SK-N-SH (cell line): ENCODE measurements at regions not wholly inside any gene's neighbourhood (a gene's known extent, or its start where the extent isn't known, plus 50 kb on each side); places are given as distances from the start of the nearest gene placed in this dataset.

ENCODE experiments used
- CTCF ChIA-PET: fragments of 300-600, 350-600 bp; formaldehyde crosslinking; extraction: SDS; loops from one replicate; lab custom pipeline; 2021; lab: Yijun Ruan, JAX
- POLR2A ChIA-PET: fragments of 350-600 bp; sonication (Branson Sonifier 250); formaldehyde crosslinking; extraction: SDS; loops from one replicate; lab custom pipeline; 2020; ENCODE audit warnings: antibody characterized with exemption, inconsistent platforms; lab: Yijun Ruan, JAX
- DNase-seq: peaks from one replicate; pipeline ENCODE4 v3.0.0; 2012
- H2AFZ ChIP-seq: fragments of 200-600 bp; sonication (generic); 2 replicates; pipeline ENCODE4 v1.8.1; 2016; ENCODE audit warnings: antibody characterized with exemption, mild to moderate bottlenecking, low read depth
- H3F3A ChIP-seq: fragments of 200-600 bp; sonication (generic); replicated peaks from 2 replicates; pipeline ENCODE3; 2016; ENCODE audit warnings: antibody characterized with exemption, mild to moderate bottlenecking; ENCODE audit not compliant: insufficient read depth
- H3K27ac ChIP-seq, 2 experiments: fragments of 200-500 bp in 1 of 2; fragments of 200-600 bp in 1 of 2; sonication (Bioruptor generic) in 1 of 2; sonication (generic), shearing (Covaris generic) in 1 of 2; 2 replicates each; pipeline versions ENCODE4 v1.5.1 to v1.6.1; 2014 to 2016; ENCODE audit warnings: low read depth in 2 of 2, inconsistent platforms in 1 of 2, low read length in 1 of 2, mild to moderate bottlenecking in 1 of 2, mixed read lengths in 1 of 2
- H3K27me3 ChIP-seq: fragments of 200-600 bp; sonication (generic), shearing (Covaris generic); 2 replicates; pipeline ENCODE4 v1.6.1; 2016; ENCODE audit warnings: mixed run types; ENCODE audit not compliant: insufficient read depth
- H3K36me3 ChIP-seq, 2 experiments: fragments of 200-500 bp in 1 of 2; fragments of 200-600 bp in 1 of 2; sonication (Bioruptor generic) in 1 of 2; sonication (generic) in 1 of 2; replicated peaks in 1 of 2; 2 replicates each; pipeline versions ENCODE3 to v1.5.1; 2014 to 2016; ENCODE audit warnings: low read length in 1 of 2, mild to moderate bottlenecking in 1 of 2; ENCODE audit not compliant: insufficient read depth in 2 of 2, control insufficient read depth in 1 of 2
- H3K4me1 ChIP-seq, 2 experiments: fragments of 200-500 bp in 1 of 2; fragments of 200-600 bp in 1 of 2; sonication (Bioruptor generic) in 1 of 2; sonication (generic), shearing (Covaris generic) in 1 of 2; 2 replicates each; pipeline versions ENCODE4 v1.5.1 to v1.6.1; 2014 to 2016; ENCODE audit warnings: low read depth in 1 of 2, low read length in 1 of 2, mixed run types in 1 of 2; ENCODE audit not compliant: insufficient read depth in 2 of 2, control insufficient read depth in 1 of 2
- H3K4me2 ChIP-seq: fragments of 200-600 bp; sonication (generic), shearing (Covaris generic); 2 replicates; pipeline ENCODE4 v1.6.1; 2017; ENCODE audit warnings: mixed run types
- H3K4me3 ChIP-seq, 2 experiments: fragments of 200-500 bp in 1 of 2; fragments of 200-600 bp in 1 of 2; sonication (Bioruptor generic) in 1 of 2; sonication (generic), shearing (Covaris generic) in 1 of 2; 2 replicates each; pipeline versions ENCODE4 v1.5.1 to v1.8.1; 2014 to 2016; ENCODE audit warnings: low read depth in 2 of 2, inconsistent platforms in 1 of 2, low read length in 1 of 2, mild to moderate bottlenecking in 1 of 2, mixed read lengths in 1 of 2, moderate library complexity in 1 of 2
- H3K79me2 ChIP-seq: fragments of 200-600 bp; sonication (generic); 2 replicates; pipeline ENCODE4 v1.8.1; 2017; ENCODE audit warnings: mild to moderate bottlenecking; ENCODE audit not compliant: insufficient read depth
- H3K9ac ChIP-seq: fragments of 200-600 bp; sonication (generic); 2 replicates; pipeline ENCODE4 v1.6.1; 2017; ENCODE audit warnings: mixed run types
- H3K9me2 ChIP-seq: fragments of 200-600 bp; sonication (generic); 2 replicates; pipeline ENCODE4 v1.6.1; 2017; ENCODE audit warnings: mixed run types
- H3K9me3 ChIP-seq: fragments of 200-600 bp; sonication (generic); 2 replicates; pipeline ENCODE4 v1.6.1; 2017; ENCODE audit warnings: mixed run types, mild to moderate bottlenecking, moderate library complexity
- H4K20me1 ChIP-seq: fragments of 200-600 bp; sonication (generic); 2 replicates; pipeline ENCODE4 v1.6.1; 2017; ENCODE audit warnings: mild to moderate bottlenecking, mixed run types; ENCODE audit not compliant: insufficient read depth
- EP300 ChIP-seq, 2 experiments: IDR thresholded peaks; 2 replicates each; pipeline versions ENCODE4 v1.4.0 to v1.6.1; 2012; ENCODE audit warnings: borderline replicate concordance in 1 of 2, low read depth in 1 of 2, low read length in 1 of 2
- EZH2phosphoT487 ChIP-seq: fragments of 200-600 bp; sonication (generic); IDR thresholded peaks from 2 replicates; pipeline ENCODE4 v1.6.1; 2017; ENCODE audit warnings: low read depth, mixed run types, mild to moderate bottlenecking, antibody characterized with exemption, moderate library complexity, borderline replicate concordance
- FOSL2 ChIP-seq: IDR thresholded peaks from 2 replicates; pipeline ENCODE4 v1.4.0; 2012; ENCODE audit warnings: low read depth, mild to moderate bottlenecking, moderate library complexity, borderline replicate concordance
- FOXJ3 ChIP-seq: sonication (generic); formaldehyde crosslinking; IDR thresholded peaks from 2 replicates; pipeline ENCODE4 v1.5.1; 2020; ENCODE audit warnings: mild to moderate bottlenecking, missing genetic modification reagents
- FOXM1 ChIP-seq: IDR thresholded peaks from 2 replicates; pipeline ENCODE4 v1.4.0; 2012; ENCODE audit warnings: low read depth, mild to moderate bottlenecking
- JUND ChIP-seq: IDR thresholded peaks from 2 replicates; pipeline ENCODE4 v1.4.0; 2012
- MEF2A ChIP-seq: IDR thresholded peaks from 2 replicates; pipeline ENCODE4 v1.4.0; 2012; ENCODE audit warnings: low read depth, borderline replicate concordance
- MXI1 ChIP-seq: IDR thresholded peaks from 2 replicates; pipeline ENCODE4 v1.6.1; 2012; ENCODE audit warnings: mild to moderate bottlenecking, low read depth, low read length, improper control_type of control experiment
- NFIC ChIP-seq: IDR thresholded peaks from 2 replicates; pipeline ENCODE4 v1.4.0; 2012; ENCODE audit warnings: borderline replicate concordance
- NRF1 ChIP-seq: IDR thresholded peaks from 2 replicates; pipeline ENCODE4 v1.6.1; 2012; ENCODE audit warnings: low read depth, mild to moderate bottlenecking, low read length
- PBX3 ChIP-seq: IDR thresholded peaks from 2 replicates; pipeline ENCODE4; 2012
- POLR2AphosphoS5 ChIP-seq: IDR thresholded peaks from 2 replicates; pipeline ENCODE4 v1.6.1; 2012; ENCODE audit warnings: low read depth, low read length
- RAD21 ChIP-seq: IDR thresholded peaks from 2 replicates; pipeline ENCODE4 v1.6.1; 2012; ENCODE audit warnings: mild to moderate bottlenecking, low read length
- RCOR1 ChIP-seq: fragments of 150-350 bp; IDR thresholded peaks from 2 replicates; pipeline ENCODE4 v1.6.1; 2017; ENCODE audit warnings: antibody characterized with exemption, low read length
- TAF1 ChIP-seq: IDR thresholded peaks from 2 replicates; pipeline ENCODE4 v1.6.1; 2012; ENCODE audit warnings: low read depth, mild to moderate bottlenecking, low read length, moderate library complexity, borderline replicate concordance
- USF1 ChIP-seq: IDR thresholded peaks from 2 replicates; pipeline ENCODE4 v1.4.0; 2012; ENCODE audit warnings: low read depth, borderline replicate concordance
- YY1 ChIP-seq: IDR thresholded peaks from 2 replicates; pipeline ENCODE4 v1.4.0; 2012; ENCODE audit warnings: low read depth, mild to moderate bottlenecking
- ZBTB33 ChIP-seq: IDR thresholded peaks from 2 replicates; pipeline ENCODE4 v1.4.0; 2012; ENCODE audit warnings: low read depth, borderline replicate concordance
- WGBS: methylation state at CpG from one replicate; pipeline ENCODE4 v1.1.6; 2017; ENCODE audit warnings: low lambda C conversion rate; 5-methylcytosine and 5-hydroxymethylcytosine counted together
- TF ChIP-seq, protein P1 (sequence below): IDR thresholded peaks from 2 replicates; pipeline ENCODE4 v1.4.0; 2012; ENCODE audit warnings: low read depth

DNA sequence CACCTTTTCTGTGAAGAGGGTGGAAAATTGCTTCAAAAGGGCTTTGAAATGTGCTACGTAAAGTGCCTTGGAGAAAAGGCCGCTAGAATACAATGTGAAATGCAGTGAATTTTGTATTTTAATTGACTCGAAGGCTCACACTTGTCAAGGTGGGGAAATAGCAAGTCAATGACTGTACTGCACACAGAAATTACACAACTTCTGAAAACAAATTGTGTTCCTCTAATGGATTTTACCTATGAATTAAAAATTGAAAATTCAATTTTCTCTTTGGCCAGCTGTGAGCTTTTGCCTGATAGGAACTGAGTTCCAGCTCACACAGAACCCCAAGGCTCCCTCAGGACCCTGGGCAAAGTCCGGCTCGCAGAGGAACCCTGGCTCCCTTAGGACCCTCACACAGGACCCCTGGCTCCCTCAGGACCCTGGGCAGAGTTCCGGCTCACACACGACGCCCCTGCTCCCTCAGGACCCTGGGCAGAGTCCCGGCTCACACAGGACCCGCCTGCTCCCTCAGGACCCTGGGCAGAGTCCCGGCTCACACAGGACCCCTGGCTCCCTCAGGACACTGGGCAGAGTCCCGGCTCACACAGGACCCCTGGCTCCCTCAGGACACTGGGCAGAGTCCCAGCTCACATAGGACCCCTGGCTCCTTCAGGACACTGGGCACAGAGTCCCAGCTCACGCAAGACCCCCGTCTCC is 324.9 kb downstream of the UQCRFS1 start (continued):
- TF ChIP-seq PBX3, result no peak
- no peak for TF ChIP-seq YY1
- TF ChIP-seq MXI1, result no peak
- TF ChIP-seq FOXJ3, result no peak
- TF ChIP-seq USF1, result no peak
- no peak for TF ChIP-seq JUND
- TF ChIP-seq MEF2A, result no peak
- TF ChIP-seq, all 33 proteins: peak for 0

GRCh38 chr19:28886708-28887107 is 326.2 kb downstream of the UQCRFS1 start:
- TF ChIP-seq USF1 (no peak), PBX3 (no peak), EP300 (IDR thresholded peaks at IDR 0.05; ENCODE audit: borderline replicate concordance in 1 of 2, low read depth in 1 of 2, low read length in 1 of 2) (no peak), JUND (no peak)
- TF ChIP-seq, protein P1, sequence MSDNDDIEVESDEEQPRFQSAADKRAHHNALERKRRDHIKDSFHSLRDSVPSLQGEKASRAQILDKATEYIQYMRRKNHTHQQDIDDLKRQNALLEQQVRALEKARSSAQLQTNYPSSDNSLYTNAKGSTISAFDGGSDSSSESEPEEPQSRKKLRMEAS, result no peak
- H3K36me3 ChIP-seq, result no peaks in the 10 kb centered on the region
- no peak overlapping the region for H2AFZ ChIP-seq
- H3K4me3 ChIP-seq, result no peak overlapping the region
- no peaks in the 10 kb centered on the region for H3K79me2 ChIP-seq
- no peaks in the 10 kb centered on the region for H3K9me2 ChIP-seq
- no peaks in the 10 kb centered on the region for H3F3A ChIP-seq
- no peaks in the 10 kb centered on the region for H3K4me1 ChIP-seq
- H4K20me1 ChIP-seq, result no peaks in the 10 kb centered on the region
- 7% methylated on average over 3 of the region's 3 CpGs for WGBS
- DNase-seq, result no peak
- no peak overlapping the region for H3K4me2 ChIP-seq
- peaks cover 33% of the 10 kb centered on the region; the same call in 1 of the 2 replicates for H3K27me3 ChIP-seq
- CTCF ChIA-PET, result interaction anchor here (1.3 kb wide), 1 partner anchor 150 kb away, joined by 3 read pairs; no protein-coding TSS in a partner anchor
- no peaks in the 10 kb centered on the region for H3K9me3 ChIP-seq
- no peak overlapping the region for H3K9ac ChIP-seq
- POLR2A ChIA-PET, result no interaction called here
- no peak overlapping the region for H3K27ac ChIP-seq

GRCh38 chr19:28885965-28886364 is 327.0 kb downstream of the UQCRFS1 start:
- no peak overlapping the region for H3K4me3 ChIP-seq
- no peak overlapping the region for H3K4me2 ChIP-seq
- H4K20me1 ChIP-seq, result no peaks in the 10 kb centered on the region
- 5% methylated on average over 4 of the region's 4 CpGs for WGBS
- peaks cover 33% of the 10 kb centered on the region; the same call in 1 of the 2 replicates for H3K27me3 ChIP-seq
- no peak overlapping the region for H3K9ac ChIP-seq
- no peak overlapping the region for H2AFZ ChIP-seq
- H3K36me3 ChIP-seq, result no peaks in the 10 kb centered on the region
- ChIA-PET CTCF (interaction anchor here (1.3 kb wide), 1 partner anchor 149 kb away, joined by 3 read pairs; no protein-coding TSS in a partner anchor), POLR2A (no interaction called here)
- no peaks in the 10 kb centered on the region for H3K9me2 ChIP-seq
- no peak for DNase-seq
- H3K9me3 ChIP-seq, result no peaks in the 10 kb centered on the region
- H3F3A ChIP-seq, result no peaks in the 10 kb centered on the region
- H3K4me1 ChIP-seq, result no peaks in the 10 kb centered on the region
- no peak overlapping the region for H3K27ac ChIP-seq
- H3K79me2 ChIP-seq, result no peaks in the 10 kb centered on the region
- no peak for TF ChIP-seq RAD21
- no peak for TF ChIP-seq NRF1
- no peak for TF ChIP-seq EZH2phosphoT487
- no peak for TF ChIP-seq EP300 (IDR thresholded peaks at IDR 0.05; ENCODE audit: borderline replicate concordance in 1 of 2, low read depth in 1 of 2, low read length in 1 of 2)
- TF ChIP-seq TAF1, result no peak
- no peak for TF ChIP-seq FOXJ3
- TF ChIP-seq FOXM1, result no peak
- no peak for TF ChIP-seq RCOR1
- TF ChIP-seq NFIC, result no peak
- no peak for TF ChIP-seq JUND
- TF ChIP-seq POLR2AphosphoS5, result no peak
- no peak for TF ChIP-seq YY1
- TF ChIP-seq FOSL2, result no peak
- no peak for TF ChIP-seq ZBTB33
